NCI-H146 treated with DMSO at 0.1 percent for 48 hours (cell line): ENCODE measurements at regions not wholly inside any gene's neighbourhood (a gene's known extent, or its start where the extent isn't known, plus 50 kb on each side); places are given as distances from the start of the nearest gene placed in this dataset.

Source experiments
- DNase-seq: peaks from one replicate; lab custom pipeline; 2025; ENCODE audit not compliant: unreplicated experiment; lab: John Stamatoyannopoulos, UW

DNA sequence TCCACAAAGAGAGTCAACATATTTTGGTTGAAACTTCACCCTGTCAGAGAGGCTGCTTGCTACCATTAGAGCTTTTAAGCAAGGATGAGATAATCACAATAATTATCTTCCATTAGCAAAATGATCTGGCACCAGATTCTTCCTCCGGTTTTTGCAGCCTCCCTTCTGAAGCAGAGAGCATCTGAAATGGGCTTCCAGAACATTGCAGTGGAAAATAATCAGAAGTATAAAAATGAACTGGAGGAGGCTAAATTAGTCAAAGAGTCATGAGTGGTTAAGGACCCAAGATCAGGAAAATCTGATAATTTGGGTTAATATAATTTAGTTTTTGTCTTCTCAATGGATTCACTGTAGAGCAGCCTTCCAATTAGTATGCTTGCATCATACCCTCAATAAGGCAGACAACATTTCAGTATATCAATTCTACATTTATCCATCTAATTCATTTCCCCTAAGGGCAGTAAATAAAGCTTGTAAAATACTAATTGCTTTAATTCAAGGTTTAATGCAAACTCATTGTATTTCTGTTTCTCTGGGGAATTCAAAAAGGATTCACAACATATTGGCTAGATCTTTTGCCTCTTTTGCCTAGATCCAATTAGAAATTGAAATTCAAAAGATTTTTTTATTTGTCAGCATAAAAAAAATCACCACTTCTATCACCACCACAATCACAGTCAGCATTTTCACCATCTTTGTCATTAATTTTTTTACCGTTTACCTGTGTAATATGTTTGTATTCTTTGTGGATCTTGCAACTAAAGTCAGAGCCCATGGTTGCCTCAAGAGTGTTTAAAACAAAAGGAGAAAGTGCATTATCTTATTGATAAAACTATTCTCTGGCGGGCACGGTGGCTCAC, 537.2 kb upstream of the DCC start:
- peak; percentile 47 for DNase-seq

GRCh38 chr18:51807336-51807735, 532.7 kb upstream of the DCC start:
- no peak for DNase-seq

- no peak for DNase-seq
Observed at GRCh38 chr18:51811883-51812282, 528.1 kb upstream of the DCC start.

DNA sequence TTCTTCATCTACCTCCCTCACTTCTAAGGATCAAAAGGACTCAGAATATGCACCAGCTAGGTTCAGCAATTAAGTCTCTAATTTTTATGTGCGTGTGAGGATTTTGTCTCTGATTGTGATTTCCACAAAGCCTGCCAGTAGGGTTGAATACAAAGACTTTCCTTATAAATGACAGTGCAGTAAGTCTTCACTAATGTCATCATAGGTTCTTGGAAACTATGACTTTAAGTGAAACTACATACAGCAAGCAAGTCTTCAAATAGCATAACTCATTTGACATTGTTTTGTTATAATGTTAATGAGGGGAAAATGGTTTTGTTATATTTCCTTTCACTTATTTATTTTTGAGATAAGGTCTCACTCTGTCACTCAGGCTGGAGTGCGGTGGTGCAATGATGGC, 526.3 kb upstream of the DCC start:
- DNase-seq: no peak

GRCh38 chr18:51821610-51822009, 518.4 kb upstream of the DCC start:
- DNase-seq: no peak

- DNase-seq: no peak
Observed at GRCh38 chr18:51824746-51825145, 515.3 kb upstream of the DCC start.

DNA sequence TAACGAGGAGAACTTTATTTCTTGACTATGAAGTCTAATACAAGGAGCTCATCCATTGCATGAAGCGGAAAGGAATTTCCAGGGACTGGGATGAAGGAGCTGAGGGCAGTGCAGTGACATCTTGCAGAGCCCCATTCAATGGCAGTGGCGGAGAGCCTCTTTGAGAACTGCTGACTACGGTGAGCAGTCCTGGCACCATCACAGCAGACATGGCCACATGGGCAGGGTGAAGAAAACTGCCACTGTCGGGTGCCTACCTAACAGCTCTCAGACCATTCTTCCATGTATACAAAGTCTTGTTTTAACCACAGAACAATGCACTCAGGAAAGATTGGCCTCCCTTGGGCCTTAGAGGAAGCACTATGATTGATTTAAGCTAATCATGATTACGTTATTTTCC, 506.1 kb upstream of the DCC start:
- no peak for DNase-seq

DNA sequence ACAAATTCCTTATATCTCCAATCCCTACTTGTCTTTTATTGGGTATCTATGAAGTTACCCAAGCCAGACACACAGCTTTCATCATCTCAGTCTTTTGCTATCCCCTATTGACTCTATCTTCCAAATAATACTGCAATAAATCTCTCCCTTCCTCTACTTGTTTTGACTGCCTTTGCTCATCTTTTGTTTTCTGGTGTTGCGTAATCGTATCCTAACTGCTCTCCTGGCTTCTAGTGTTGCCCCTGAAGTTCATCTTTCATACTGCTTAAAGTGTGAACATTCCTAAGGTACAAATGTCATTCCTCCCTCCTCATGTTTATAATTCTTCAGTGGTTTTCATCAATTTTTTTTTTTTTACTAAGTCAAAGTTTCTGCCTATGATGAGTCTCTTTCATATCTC, 491.3 kb upstream of the DCC start:
- no peak for DNase-seq

DNA sequence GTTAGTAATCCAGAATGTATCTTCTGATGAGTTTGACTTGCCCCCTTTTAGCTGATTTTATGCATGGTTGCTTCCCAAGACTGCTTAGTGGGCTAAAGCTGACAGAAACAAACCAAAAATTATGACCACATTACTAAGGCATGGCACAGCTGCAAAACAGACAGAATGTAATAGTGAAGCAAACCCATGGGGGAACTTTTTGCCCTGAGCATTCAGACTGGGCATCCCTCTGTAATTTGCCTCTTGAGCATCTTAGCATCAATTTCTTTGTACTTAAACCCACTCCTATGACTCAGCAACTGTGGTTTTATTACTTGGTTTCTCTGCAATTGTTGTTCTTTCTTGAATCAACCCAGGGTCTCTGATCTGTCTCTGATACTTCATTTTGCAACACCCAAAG, 487.3 kb upstream of the DCC start:
- DNase-seq: no peak

- DNase-seq: no peak
Observed at GRCh38 chr18:51857989-51858388, 482.0 kb upstream of the DCC start.

DNA sequence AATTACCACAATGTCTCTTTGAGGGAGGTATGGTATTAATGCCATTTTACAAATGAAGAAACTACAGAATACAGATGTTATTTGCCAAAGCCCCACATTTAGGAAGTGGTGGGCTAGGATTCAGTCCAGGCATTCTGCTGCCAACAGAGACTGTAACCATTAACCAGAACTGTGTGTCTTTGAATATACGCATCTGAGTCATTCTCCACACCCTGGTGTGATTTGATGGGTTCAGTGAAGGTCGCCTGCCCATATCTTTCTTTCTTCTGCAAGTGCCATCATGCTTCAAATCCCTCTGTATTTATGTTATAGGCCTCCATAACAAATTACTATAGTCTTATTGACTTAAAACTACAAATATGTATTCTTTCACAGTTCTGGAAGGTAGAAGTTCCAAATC, 479.0 kb upstream of the DCC start:
- DNase-seq: no peak

- DNase-seq: no peak
Observed at GRCh38 chr18:51862051-51862715, 477.8 kb upstream of the DCC start.

DNA sequence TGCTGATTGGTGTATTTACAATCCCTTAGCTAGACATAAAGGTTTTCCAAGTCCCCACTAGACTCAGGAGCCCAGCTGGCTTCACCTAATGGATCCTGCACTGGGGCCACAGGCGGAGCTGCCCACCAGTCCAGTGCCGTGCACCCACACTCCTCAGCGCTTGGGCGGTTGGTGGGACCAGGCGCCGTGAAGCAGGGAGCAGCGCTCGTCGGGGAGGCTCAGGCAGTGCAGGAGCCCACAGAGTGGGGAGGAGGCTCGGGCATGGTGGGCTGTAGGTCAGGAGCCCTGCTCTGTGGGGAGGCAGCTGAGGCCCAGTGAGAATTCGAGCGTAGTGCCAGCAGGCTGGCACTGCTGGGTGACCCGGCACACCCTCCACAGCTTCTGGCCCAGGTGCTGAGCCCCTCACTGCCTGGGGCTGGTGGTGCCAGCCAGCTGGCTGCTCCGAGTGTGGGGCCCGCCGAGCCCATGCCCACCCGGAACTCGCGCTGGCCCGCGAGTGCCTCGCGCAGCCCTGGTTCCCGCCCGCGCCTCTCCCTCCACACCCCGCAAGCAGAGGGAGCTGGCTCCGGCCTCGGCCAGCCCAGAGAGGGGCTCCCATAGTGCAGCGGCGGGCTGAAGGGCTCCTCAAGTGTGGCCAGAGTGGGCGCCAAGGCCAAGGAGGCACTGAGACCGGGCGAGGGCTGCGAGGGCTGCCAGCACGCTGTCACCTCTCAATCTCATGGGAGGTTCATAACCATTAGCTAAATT, 475.6 kb upstream of the DCC start:
- DNase-seq: no peak

DNA sequence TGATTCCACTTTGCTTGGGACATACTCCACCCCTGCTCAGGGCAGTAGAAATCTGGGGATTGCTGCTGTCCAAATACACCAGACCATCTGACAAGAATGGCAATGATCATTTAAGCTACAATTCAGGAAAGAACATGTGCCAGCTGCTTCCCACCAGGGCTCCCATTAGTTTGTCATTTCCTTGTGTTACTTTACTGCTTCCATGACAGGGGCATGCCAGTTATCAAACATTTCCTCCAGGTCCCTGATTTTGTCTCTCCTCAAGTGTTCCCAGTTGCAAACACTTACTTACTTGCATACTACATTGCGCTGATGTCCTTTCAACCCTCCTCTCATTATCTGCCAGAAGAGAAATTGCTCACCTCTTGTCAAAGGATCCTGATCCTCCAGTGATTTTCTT, 474.5 kb upstream of the DCC start:
- DNase-seq: no peak

GRCh38 chr18:51867767-51868166, 472.2 kb upstream of the DCC start:
- no peak for DNase-seq

DNA sequence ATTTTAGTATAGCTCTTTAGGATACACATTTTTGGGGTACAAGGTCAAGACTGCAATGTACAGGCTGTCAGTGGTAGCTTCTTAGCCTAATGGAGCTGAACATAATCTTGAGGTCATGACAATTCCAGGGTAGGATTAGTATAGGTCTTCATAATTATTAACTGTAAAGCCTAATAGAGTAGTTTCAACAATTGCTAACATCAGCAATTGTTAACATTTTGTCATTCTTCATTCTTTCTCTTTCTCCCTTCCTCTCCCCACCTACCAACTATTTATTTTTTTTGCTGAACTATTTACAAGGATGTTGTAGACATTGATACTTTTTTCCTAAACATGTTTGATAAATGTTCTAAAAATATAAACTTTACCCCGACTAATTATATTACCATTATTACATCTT, 461.3 kb upstream of the DCC start:
- DNase-seq: no peak

GRCh38 chr18:51879329-51879728, 460.7 kb upstream of the DCC start:
- DNase-seq: no peak

- DNase-seq: no peak
Observed at GRCh38 chr18:51881394-51881793, 458.6 kb upstream of the DCC start.

GRCh38 chr18:51884039-51884438, 456.0 kb upstream of the DCC start:
- DNase-seq: no peak

DNA sequence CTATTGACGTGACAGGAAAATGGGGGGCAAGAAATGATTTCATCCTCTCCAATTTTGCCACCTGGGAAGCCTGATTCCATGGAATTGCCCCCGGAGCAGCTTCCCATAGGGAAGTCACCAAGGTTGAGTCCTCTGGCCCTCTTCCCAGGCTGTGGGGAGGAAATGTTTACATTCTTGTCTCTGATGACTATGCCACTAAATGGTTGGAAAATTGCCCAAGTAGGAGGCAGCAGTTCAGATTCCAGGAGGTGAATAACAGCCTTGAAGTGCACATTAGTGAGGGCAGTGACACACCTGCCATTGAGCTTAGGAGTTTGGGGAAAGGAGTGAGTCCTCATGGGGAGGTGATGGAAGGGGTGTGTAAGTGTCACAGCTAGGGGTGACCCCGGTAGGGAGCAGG, 449.2 kb upstream of the DCC start:
- peak; percentile 97 for DNase-seq

GRCh38 chr18:51891876-51892275, 448.1 kb upstream of the DCC start:
- no peak for DNase-seq

GRCh38 chr18:51897884-51898283, 442.1 kb upstream of the DCC start:
- no peak for DNase-seq
